DND-41 (cell line): ENCODE measurements at regions not wholly inside any gene's neighbourhood (a gene's known extent, or its start where the extent isn't known, plus 50 kb on each side); places are given as distances from the start of the nearest gene placed in this dataset.

ENCODE experiments used
- CTCF ChIP-seq: IDR thresholded peaks from 2 replicates; pipeline ENCODE4 v1.5.1; 2012; ENCODE audit warnings: borderline replicate concordance, low read length, moderate library complexity, mild to moderate bottlenecking; ENCODE audit not compliant: poor library complexity, severe bottlenecking; ENCODE audit errors: extremely low read depth
- EZH2 ChIP-seq: IDR thresholded peaks from 3 replicates; pipeline ENCODE4 v1.6.1; 2012; ENCODE audit warnings: borderline replicate concordance, low read depth, mild to moderate bottlenecking, moderate library complexity, low read length, inconsistent platforms; ENCODE audit not compliant: severe bottlenecking

GRCh38 chr9:27659571-27659970, 86.3 kb upstream of the C9orf72 start:
- TF ChIP-seq CTCF (no peak), EZH2 (no peak)
